HepG2 (cell line): ENCODE measurements at regions not wholly inside any gene's neighbourhood (a gene's known extent, or its start where the extent isn't known, plus 50 kb on each side); places are given as distances from the start of the nearest gene placed in this dataset.

Source experiments
- HOXA9 ChIP-seq: sonication (generic); formaldehyde crosslinking; IDR thresholded peaks from 2 replicates; pipeline ENCODE4 v1.8.1; 2022; ENCODE audit warnings: missing genetic modification reagents, mild to moderate bottlenecking, moderate library complexity, borderline replicate concordance
- MXD4 ChIP-seq: IDR thresholded peaks from 2 replicates; pipeline ENCODE4 v1.6.1; 2016; ENCODE audit warnings: mild to moderate bottlenecking, missing biosample characterization, missing genetic modification reagents
- NFKB2 ChIP-seq: sonication (generic); formaldehyde crosslinking; IDR thresholded peaks from 2 replicates; pipeline ENCODE4 v1.4.0; 2020; ENCODE audit warnings: missing genetic modification reagents, borderline replicate concordance
- SOX5 ChIP-seq: IDR thresholded peaks from 2 replicates; pipeline ENCODE4 v1.6.1; 2016; ENCODE audit warnings: borderline replicate concordance
- SP140L ChIP-seq: sonication (generic); formaldehyde crosslinking; IDR thresholded peaks from 2 replicates; pipeline ENCODE4 v1.4.0; 2020; ENCODE audit warnings: missing genetic modification reagents, borderline replicate concordance
- USF2 ChIP-seq, 2 experiments: sonication (generic) in 1 of 2; formaldehyde crosslinking in 1 of 2; IDR thresholded peaks; 2 replicates each; pipeline versions ENCODE4 v1.5.1 to v1.6.1; 2011 to 2020; ENCODE audit warnings: borderline replicate concordance in 1 of 2, low read depth in 1 of 2, low read length in 1 of 2, mild to moderate bottlenecking in 1 of 2, missing genetic modification reagents in 1 of 2, moderate library complexity in 1 of 2
- ZNF225 ChIP-seq: sonication (generic); formaldehyde crosslinking; IDR thresholded peaks from 2 replicates; pipeline ENCODE4 v1.4.0; 2020; ENCODE audit warnings: mild to moderate bottlenecking, missing genetic modification reagents
- ZNF367 ChIP-seq: sonication (generic); formaldehyde crosslinking; IDR thresholded peaks from 2 replicates; pipeline ENCODE4 v1.4.0; 2020; ENCODE audit warnings: missing genetic modification reagents, borderline replicate concordance
- ZNF503 ChIP-seq: sonication (generic); formaldehyde crosslinking; IDR thresholded peaks from 2 replicates; pipeline ENCODE4 v1.4.0; 2020; ENCODE audit warnings: missing genetic modification reagents
- ZNF709 ChIP-seq: sonication (generic); formaldehyde crosslinking; IDR thresholded peaks from 2 replicates; pipeline ENCODE4 v1.5.0; 2020; ENCODE audit warnings: mild to moderate bottlenecking, missing genetic modification reagents
- ZNF746 ChIP-seq: sonication (generic); formaldehyde crosslinking; IDR thresholded peaks from 2 replicates; pipeline ENCODE4 v1.8.0; 2022; ENCODE audit warnings: mild to moderate bottlenecking, missing genetic modification reagents
- TF ChIP-seq, protein P1 (sequence below): sonication (generic); formaldehyde crosslinking; IDR thresholded peaks from 2 replicates; pipeline ENCODE4 v1.5.0; 2020; ENCODE audit warnings: mild to moderate bottlenecking, missing genetic modification reagents, borderline replicate concordance

DNA sequence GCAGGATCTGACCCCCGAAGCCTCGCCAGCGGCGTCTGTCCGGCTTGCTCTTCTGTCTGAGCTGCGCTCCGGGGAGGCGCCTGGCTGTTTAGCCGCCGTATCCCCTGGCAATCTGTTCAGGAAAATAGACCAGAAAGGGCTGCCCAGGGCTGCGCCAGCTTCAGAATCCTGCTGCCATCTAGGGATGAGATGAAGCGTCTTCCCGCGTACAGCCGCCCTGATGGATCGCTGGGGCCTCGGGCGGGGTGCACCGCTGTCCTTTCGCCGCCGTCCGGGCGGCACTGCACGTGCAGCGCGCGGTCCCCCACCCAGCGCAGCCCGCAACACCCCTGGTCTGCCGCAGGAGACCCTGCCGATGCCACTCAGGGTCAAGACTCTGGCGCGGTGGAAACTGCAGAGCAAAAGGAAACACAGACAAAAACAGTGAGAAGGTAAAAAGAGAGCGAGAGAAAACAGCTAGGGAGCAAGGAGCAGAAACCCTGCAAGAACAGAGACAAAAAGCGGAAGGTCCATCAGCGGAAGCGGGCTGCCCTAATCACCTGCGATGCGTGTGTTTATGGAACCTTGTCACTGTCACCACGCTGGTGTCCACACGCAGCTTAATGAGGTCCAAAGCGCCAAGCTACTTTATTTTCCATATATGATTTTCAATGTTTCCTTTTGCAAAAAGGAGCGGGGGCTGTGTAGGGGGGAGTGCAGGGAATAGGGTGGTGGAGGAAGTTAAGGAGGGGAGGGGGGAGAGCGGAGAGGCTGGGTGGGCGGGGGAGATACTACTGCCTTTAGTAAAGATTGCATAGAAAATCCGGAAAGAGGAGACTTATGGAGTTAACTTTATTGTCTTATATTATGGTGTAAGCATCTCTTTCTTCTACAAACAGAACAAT lies 2113.3 kb upstream of the PIK3C3 start (continued):
- TF ChIP-seq, protein P1, sequence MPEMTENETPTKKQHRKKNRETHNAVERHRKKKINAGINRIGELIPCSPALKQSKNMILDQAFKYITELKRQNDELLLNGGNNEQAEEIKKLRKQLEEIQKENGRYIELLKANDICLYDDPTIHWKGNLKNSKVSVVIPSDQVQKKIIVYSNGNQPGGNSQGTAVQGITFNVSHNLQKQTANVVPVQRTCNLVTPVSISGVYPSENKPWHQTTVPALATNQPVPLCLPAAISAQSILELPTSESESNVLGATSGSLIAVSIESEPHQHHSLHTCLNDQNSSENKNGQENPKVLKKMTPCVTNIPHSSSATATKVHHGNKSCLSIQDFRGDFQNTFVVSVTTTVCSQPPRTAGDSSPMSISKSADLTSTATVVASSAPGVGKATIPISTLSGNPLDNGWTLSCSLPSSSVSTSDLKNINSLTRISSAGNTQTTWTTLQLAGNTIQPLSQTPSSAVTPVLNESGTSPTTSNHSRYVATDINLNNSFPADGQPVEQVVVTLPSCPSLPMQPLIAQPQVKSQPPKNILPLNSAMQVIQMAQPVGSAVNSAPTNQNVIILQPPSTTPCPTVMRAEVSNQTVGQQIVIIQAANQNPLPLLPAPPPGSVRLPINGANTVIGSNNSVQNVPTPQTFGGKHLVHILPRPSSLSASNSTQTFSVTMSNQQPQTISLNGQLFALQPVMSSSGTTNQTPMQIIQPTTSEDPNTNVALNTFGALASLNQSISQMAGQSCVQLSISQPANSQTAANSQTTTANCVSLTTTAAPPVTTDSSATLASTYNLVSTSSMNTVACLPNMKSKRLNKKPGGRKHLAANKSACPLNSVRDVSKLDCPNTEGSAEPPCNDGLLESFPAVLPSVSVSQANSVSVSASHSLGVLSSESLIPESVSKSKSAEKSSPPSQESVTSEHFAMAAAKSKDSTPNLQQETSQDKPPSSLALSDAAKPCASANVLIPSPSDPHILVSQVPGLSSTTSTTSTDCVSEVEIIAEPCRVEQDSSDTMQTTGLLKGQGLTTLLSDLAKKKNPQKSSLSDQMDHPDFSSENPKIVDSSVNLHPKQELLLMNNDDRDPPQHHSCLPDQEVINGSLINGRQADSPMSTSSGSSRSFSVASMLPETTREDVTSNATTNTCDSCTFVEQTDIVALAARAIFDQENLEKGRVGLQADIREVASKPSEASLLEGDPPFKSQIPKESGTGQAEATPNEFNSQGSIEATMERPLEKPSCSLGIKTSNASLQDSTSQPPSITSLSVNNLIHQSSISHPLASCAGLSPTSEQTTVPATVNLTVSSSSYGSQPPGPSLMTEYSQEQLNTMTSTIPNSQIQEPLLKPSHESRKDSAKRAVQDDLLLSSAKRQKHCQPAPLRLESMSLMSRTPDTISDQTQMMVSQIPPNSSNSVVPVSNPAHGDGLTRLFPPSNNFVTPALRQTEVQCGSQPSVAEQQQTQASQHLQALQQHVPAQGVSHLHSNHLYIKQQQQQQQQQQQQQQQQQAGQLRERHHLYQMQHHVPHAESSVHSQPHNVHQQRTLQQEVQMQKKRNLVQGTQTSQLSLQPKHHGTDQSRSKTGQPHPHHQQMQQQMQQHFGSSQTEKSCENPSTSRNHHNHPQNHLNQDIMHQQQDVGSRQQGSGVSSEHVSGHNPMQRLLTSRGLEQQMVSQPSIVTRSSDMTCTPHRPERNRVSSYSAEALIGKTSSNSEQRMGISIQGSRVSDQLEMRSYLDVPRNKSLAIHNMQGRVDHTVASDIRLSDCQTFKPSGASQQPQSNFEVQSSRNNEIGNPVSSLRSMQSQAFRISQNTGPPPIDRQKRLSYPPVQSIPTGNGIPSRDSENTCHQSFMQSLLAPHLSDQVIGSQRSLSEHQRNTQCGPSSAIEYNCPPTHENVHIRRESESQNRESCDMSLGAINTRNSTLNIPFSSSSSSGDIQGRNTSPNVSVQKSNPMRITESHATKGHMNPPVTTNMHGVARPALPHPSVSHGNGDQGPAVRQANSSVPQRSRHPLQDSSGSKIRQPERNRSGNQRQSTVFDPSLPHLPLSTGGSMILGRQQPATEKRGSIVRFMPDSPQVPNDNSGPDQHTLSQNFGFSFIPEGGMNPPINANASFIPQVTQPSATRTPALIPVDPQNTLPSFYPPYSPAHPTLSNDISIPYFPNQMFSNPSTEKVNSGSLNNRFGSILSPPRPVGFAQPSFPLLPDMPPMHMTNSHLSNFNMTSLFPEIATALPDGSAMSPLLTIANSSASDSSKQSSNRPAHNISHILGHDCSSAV (CRISPR knock-in tag): no peak
- TF ChIP-seq ZNF367 (CRISPR knock-in tag) (no peak), SOX5 (CRISPR knock-in tag) (no peak), HOXA9 (CRISPR knock-in tag) (no peak), SP140L (CRISPR knock-in tag) (no peak), ZNF503 (CRISPR knock-in tag) (no peak), NFKB2 (no peak; the same call in 1 of the 2 replicates), MXD4 (CRISPR knock-in tag) (no peak), USF2 (IDR thresholded peaks at IDR 0.05; ENCODE audit: low read depth, low read length) (no peak), USF2 (CRISPR knock-in tag; IDR thresholded peaks at IDR 0.05; ENCODE audit: borderline replicate concordance) (no peak), ZNF225 (CRISPR knock-in tag) (peak; percentile 60; the same call in 1 of the 2 replicates), ZNF709 (CRISPR knock-in tag) (no peak), ZNF746 (no peak)
